Osteoblast (primary cell): ENCODE measurements at regions not wholly inside any gene's neighbourhood (a gene's known extent, or its start where the extent isn't known, plus 50 kb on each side); places are given as distances from the start of the nearest gene placed in this dataset.

Source experiments
- DNase-seq: peaks from one replicate; pipeline ENCODE4 v3.0.0; 2011; ENCODE audit warnings: low spot score, mixed read lengths; ENCODE audit not compliant: insufficient read length; ENCODE audit errors: missing footprints
- H2AFZ ChIP-seq: 2 replicates; pipeline ENCODE4 v1.6.0; 2011; ENCODE audit warnings: mild to moderate bottlenecking, low read length
- H3K27ac ChIP-seq: 2 replicates; pipeline ENCODE4 v1.5.1; 2011; ENCODE audit warnings: mild to moderate bottlenecking, low read depth, low read length, moderate library complexity
- H3K27me3 ChIP-seq: 2 replicates; pipeline ENCODE4 v1.6.0; 2012; ENCODE audit warnings: mild to moderate bottlenecking, control low read depth, inconsistent platforms, low read length, moderate library complexity; ENCODE audit not compliant: insufficient read depth
- H3K36me3 ChIP-seq: 2 replicates; pipeline ENCODE4 v1.5.1; 2011; ENCODE audit warnings: mild to moderate bottlenecking, low read length, control low read depth, moderate library complexity; ENCODE audit not compliant: insufficient read depth
- H3K4me1 ChIP-seq: 2 replicates; pipeline ENCODE4 v1.5.1; 2011; ENCODE audit warnings: mild to moderate bottlenecking, low read length, control low read depth, moderate library complexity; ENCODE audit not compliant: insufficient read depth
- H3K4me2 ChIP-seq: 2 replicates; pipeline ENCODE4 v1.6.0; 2011; ENCODE audit warnings: mild to moderate bottlenecking, low read length; ENCODE audit not compliant: insufficient read depth
- H3K4me3 ChIP-seq: fragments of 200-600 bp; sonication (generic); 3 replicates; pipeline ENCODE4 v1.5.1; 2012; ENCODE audit warnings: mild to moderate bottlenecking, low read length, inconsistent platforms; ENCODE audit not compliant: insufficient read depth
- H3K79me2 ChIP-seq: 2 replicates; pipeline ENCODE4 v1.6.0; 2012; ENCODE audit warnings: mild to moderate bottlenecking, low read length, control low read depth, inconsistent platforms; ENCODE audit not compliant: insufficient read depth
- H3K9me3 ChIP-seq: 2 replicates; pipeline ENCODE4 v1.5.1; 2011; ENCODE audit warnings: low read depth, low read length, control low read depth
- H4K20me1 ChIP-seq: 2 replicates; pipeline ENCODE4 v1.6.0; 2012; ENCODE audit warnings: mild to moderate bottlenecking, low read length, control low read depth; ENCODE audit not compliant: insufficient read depth
- CTCF ChIP-seq: IDR thresholded peaks from 2 replicates; pipeline ENCODE4 v1.5.1; 2011; ENCODE audit warnings: mild to moderate bottlenecking, low read depth, low read length, moderate library complexity; ENCODE audit errors: extremely low read depth

DNA sequence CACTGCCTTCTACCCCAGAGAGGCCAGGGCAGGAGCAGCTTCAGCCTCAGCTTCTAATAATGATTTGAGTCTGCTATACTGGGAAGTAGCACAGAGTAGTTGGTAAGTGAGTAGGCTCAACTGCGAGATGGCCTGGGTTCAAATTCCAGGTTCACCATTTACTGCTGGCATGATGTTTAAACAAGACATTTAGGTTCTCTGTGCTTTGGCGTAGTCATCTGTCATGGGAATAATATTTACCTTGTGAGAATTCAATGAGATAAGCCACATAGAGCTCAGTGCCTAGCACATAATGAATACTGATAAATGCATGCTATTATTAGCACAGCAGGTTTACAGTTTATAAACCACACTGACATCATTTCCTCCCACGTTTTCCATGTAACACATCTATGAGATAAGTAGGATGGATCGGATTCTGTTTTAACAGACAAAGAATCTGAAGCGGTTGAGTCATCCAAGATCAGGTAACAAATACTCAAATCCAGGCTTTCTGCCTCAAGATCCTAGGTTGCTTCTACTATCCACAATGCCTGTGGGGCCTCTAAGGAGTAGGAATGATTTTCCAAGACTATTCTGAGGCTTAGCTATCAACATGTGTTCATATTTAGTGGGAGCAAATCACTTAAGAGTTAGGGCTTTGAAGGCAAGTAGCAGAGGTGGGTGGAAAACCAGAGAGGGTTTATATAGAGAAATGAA is 72.9 kb upstream of the DTNBP1 start:
- no peak for DNase-seq
- Histone ChIP-seq H3K9me3 (no peaks in the 10 kb centered on the region), H3K4me3 (no peak overlapping the region), H3K27ac (no peak overlapping the region), H3K27me3 (no peaks in the 10 kb centered on the region), H3K4me1 (no peaks in the 10 kb centered on the region), H3K36me3 (no peaks in the 10 kb centered on the region), H3K79me2 (no peaks in the 10 kb centered on the region), H2AFZ (no peak overlapping the region), H3K4me2 (no peak overlapping the region), H4K20me1 (no peaks in the 10 kb centered on the region)
- TF ChIP-seq CTCF, result no peak

- Histone ChIP-seq H3K9me3 (no peaks in the 10 kb centered on the region), H3K79me2 (no peaks in the 10 kb centered on the region), H3K4me1 (no peaks in the 10 kb centered on the region), H3K4me2 (no peak overlapping the region), H4K20me1 (no peaks in the 10 kb centered on the region), H3K4me3 (no peak overlapping the region), H3K27ac (no peak overlapping the region), H3K27me3 (no peaks in the 10 kb centered on the region), H2AFZ (no peak overlapping the region), H3K36me3 (no peaks in the 10 kb centered on the region)
- TF ChIP-seq CTCF, result no peak
- no peak for DNase-seq
Observed at GRCh38 chr6:15734118-15734897, 71.5 kb upstream of the DTNBP1 start.

- Histone ChIP-seq H3K27me3 (no peaks in the 10 kb centered on the region), H2AFZ (no peak overlapping the region), H3K79me2 (no peaks in the 10 kb centered on the region)
Observed at GRCh38 chr6:15730922-15731321, 68.1 kb upstream of the DTNBP1 start.

More at GRCh38 chr6:15730922-15731321, 68.1 kb upstream of the DTNBP1 start:
- Histone ChIP-seq H3K4me1 (no peaks in the 10 kb centered on the region), H3K9me3 (no peaks in the 10 kb centered on the region), H4K20me1 (no peaks in the 10 kb centered on the region), H3K36me3 (no peaks in the 10 kb centered on the region), H3K27ac (no peak overlapping the region), H3K4me3 (no peak overlapping the region), H3K4me2 (no peak overlapping the region)
- TF ChIP-seq CTCF, result no peak
- DNase-seq, result no peak
